ENCODE measurements at regions not wholly inside any gene's neighbourhood (a gene's known extent, or its start where the extent isn't known, plus 50 kb on each side); places are given as distances from the start of the nearest gene placed in this dataset.

- TF ChIP-seq, protein P1, sequence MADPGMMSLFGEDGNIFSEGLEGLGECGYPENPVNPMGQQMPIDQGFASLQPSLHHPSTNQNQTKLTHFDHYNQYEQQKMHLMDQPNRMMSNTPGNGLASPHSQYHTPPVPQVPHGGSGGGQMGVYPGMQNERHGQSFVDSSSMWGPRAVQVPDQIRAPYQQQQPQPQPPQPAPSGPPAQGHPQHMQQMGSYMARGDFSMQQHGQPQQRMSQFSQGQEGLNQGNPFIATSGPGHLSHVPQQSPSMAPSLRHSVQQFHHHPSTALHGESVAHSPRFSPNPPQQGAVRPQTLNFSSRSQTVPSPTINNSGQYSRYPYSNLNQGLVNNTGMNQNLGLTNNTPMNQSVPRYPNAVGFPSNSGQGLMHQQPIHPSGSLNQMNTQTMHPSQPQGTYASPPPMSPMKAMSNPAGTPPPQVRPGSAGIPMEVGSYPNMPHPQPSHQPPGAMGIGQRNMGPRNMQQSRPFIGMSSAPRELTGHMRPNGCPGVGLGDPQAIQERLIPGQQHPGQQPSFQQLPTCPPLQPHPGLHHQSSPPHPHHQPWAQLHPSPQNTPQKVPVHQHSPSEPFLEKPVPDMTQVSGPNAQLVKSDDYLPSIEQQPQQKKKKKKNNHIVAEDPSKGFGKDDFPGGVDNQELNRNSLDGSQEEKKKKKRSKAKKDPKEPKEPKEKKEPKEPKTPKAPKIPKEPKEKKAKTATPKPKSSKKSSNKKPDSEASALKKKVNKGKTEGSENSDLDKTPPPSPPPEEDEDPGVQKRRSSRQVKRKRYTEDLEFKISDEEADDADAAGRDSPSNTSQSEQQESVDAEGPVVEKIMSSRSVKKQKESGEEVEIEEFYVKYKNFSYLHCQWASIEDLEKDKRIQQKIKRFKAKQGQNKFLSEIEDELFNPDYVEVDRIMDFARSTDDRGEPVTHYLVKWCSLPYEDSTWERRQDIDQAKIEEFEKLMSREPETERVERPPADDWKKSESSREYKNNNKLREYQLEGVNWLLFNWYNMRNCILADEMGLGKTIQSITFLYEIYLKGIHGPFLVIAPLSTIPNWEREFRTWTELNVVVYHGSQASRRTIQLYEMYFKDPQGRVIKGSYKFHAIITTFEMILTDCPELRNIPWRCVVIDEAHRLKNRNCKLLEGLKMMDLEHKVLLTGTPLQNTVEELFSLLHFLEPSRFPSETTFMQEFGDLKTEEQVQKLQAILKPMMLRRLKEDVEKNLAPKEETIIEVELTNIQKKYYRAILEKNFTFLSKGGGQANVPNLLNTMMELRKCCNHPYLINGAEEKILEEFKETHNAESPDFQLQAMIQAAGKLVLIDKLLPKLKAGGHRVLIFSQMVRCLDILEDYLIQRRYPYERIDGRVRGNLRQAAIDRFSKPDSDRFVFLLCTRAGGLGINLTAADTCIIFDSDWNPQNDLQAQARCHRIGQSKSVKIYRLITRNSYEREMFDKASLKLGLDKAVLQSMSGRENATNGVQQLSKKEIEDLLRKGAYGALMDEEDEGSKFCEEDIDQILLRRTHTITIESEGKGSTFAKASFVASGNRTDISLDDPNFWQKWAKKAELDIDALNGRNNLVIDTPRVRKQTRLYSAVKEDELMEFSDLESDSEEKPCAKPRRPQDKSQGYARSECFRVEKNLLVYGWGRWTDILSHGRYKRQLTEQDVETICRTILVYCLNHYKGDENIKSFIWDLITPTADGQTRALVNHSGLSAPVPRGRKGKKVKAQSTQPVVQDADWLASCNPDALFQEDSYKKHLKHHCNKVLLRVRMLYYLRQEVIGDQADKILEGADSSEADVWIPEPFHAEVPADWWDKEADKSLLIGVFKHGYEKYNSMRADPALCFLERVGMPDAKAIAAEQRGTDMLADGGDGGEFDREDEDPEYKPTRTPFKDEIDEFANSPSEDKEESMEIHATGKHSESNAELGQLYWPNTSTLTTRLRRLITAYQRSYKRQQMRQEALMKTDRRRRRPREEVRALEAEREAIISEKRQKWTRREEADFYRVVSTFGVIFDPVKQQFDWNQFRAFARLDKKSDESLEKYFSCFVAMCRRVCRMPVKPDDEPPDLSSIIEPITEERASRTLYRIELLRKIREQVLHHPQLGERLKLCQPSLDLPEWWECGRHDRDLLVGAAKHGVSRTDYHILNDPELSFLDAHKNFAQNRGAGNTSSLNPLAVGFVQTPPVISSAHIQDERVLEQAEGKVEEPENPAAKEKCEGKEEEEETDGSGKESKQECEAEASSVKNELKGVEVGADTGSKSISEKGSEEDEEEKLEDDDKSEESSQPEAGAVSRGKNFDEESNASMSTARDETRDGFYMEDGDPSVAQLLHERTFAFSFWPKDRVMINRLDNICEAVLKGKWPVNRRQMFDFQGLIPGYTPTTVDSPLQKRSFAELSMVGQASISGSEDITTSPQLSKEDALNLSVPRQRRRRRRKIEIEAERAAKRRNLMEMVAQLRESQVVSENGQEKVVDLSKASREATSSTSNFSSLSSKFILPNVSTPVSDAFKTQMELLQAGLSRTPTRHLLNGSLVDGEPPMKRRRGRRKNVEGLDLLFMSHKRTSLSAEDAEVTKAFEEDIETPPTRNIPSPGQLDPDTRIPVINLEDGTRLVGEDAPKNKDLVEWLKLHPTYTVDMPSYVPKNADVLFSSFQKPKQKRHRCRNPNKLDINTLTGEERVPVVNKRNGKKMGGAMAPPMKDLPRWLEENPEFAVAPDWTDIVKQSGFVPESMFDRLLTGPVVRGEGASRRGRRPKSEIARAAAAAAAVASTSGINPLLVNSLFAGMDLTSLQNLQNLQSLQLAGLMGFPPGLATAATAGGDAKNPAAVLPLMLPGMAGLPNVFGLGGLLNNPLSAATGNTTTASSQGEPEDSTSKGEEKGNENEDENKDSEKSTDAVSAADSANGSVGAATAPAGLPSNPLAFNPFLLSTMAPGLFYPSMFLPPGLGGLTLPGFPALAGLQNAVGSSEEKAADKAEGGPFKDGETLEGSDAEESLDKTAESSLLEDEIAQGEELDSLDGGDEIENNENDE (IDR thresholded peaks at IDR 0.05; ENCODE audit: insufficient replicate concordance, low read length), result no peak
- TF ChIP-seq RXRA (IDR thresholded peaks at IDR 0.05; ENCODE audit: insufficient read depth, low read depth, low read length) (no peak), EGR1 (IDR thresholded peaks at IDR 0.05; ENCODE audit: borderline replicate concordance, low read depth, low read length) (no peak)
These were observed 146.4 kb upstream of the FGF10 start (continued) for GRCh38 chr5:44535621-44536020.

Measured in H1 (cell line).